ENCODE measurements at regions not wholly inside any gene's neighbourhood (a gene's known extent, or its start where the extent isn't known, plus 50 kb on each side); places are given as distances from the start of the nearest gene placed in this dataset.

GRCh38 chr13:36601186-36601585, 72.6 kb upstream of the SERTM1 start:
- ATAC-seq, result no peak
- Mint-ChIP-seq H3K36me3 (no peaks in the 10 kb centered on the region), H3K4me3 (no peak overlapping the region), H3K4me1 (no peaks in the 10 kb centered on the region), H3K27ac (no peak overlapping the region), H3K27me3 (no peaks in the 10 kb centered on the region), H3K9me3 (peaks cover 4% of the 10 kb centered on the region)

- no peaks in the 10 kb centered on the region for H3K4me1 Mint-ChIP-seq
- peaks cover 3% of the 10 kb centered on the region for H3K9me3 Mint-ChIP-seq
- H3K27ac Mint-ChIP-seq, result no peak overlapping the region
- H3K4me3 Mint-ChIP-seq, result no peak overlapping the region
- no peaks in the 10 kb centered on the region for H3K27me3 Mint-ChIP-seq
- H3K36me3 Mint-ChIP-seq, result no peaks in the 10 kb centered on the region
- ATAC-seq, result peak; percentile 20
Measured at GRCh38 chr13:36606060-36606459, 67.8 kb upstream of the SERTM1 start.

GRCh38 chr13:36608474-36608873, 65.3 kb upstream of the SERTM1 start:
- Mint-ChIP-seq H3K27me3 (no peaks in the 10 kb centered on the region), H3K27ac (no peak overlapping the region), H3K4me3 (no peak overlapping the region), H3K36me3 (no peaks in the 10 kb centered on the region), H3K9me3 (no peaks in the 10 kb centered on the region), H3K4me1 (no peaks in the 10 kb centered on the region)
- ATAC-seq, result no peak

- no peaks in the 10 kb centered on the region for H3K4me1 Mint-ChIP-seq
- H3K27ac Mint-ChIP-seq, result no peak overlapping the region
- H3K36me3 Mint-ChIP-seq, result no peaks in the 10 kb centered on the region
- no peak for ATAC-seq
- no peaks in the 10 kb centered on the region for H3K9me3 Mint-ChIP-seq
- H3K4me3 Mint-ChIP-seq, result no peak overlapping the region
- H3K27me3 Mint-ChIP-seq, result no peaks in the 10 kb centered on the region
Measured at GRCh38 chr13:36612230-36612629, 61.6 kb upstream of the SERTM1 start.

DNA sequence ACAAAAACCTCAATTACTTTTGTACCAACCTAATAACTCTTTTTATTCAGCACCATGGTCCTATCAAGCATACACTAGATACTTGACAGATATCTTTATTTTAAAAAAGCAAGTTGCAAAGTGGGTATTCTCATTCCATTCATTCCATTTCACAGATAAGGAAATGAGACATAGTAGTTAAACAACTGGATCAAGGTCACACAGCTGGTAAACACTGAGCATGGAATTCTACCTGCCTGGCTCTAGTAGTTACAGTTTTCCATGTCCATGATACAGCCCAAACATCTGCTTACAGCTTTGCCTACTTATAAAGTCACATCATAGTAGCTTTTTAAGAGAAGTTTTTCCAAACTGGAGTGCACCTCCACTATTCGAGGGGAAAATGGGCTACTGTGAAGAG, 57.1 kb upstream of the SERTM1 start:
- Mint-ChIP-seq H3K4me1 (no peaks in the 10 kb centered on the region), H3K36me3 (no peaks in the 10 kb centered on the region), H3K4me3 (no peak overlapping the region), H3K9me3 (no peaks in the 10 kb centered on the region), H3K27ac (no peak overlapping the region), H3K27me3 (no peaks in the 10 kb centered on the region)
- no peak for ATAC-seq

- Mint-ChIP-seq H3K27ac (no peak overlapping the region), H3K4me1 (no peaks in the 10 kb centered on the region), H3K4me3 (no peak overlapping the region), H3K27me3 (no peaks in the 10 kb centered on the region), H3K36me3 (no peaks in the 10 kb centered on the region), H3K9me3 (no peaks in the 10 kb centered on the region)
- ATAC-seq, result no peak
Measured at GRCh38 chr13:36619535-36619934, 54.3 kb upstream of the SERTM1 start.

Data from stimulated activated memory B cell treated with anti-CD40 and anti-IgM and Interleukin-4, amounts not matched to agents 10 μg/mL and 1 μg/mL and 100 μg/mL, for 72 hours (primary cell).